ENCODE measurements at regions not wholly inside any gene's neighbourhood (a gene's known extent, or its start where the extent isn't known, plus 50 kb on each side); places are given as distances from the start of the nearest gene placed in this dataset.

- Mint-ChIP-seq H3K4me1 (no peaks in the 10 kb centered on the region), H3K27ac (no peak overlapping the region), H3K4me3 (no peak overlapping the region), H3K27me3 (peaks cover 0 to 35% (median 12%) of the 10 kb centered on the region in 5 donors), H3K9me3 (no peaks in the 10 kb centered on the region), H3K36me3 (no peaks in the 10 kb centered on the region)
- no peaks in the 10 kb centered on the region for H3K36me3 ChIP-seq (ENCODE audit: control insufficient read depth in 2 of 3, insufficient read depth in 3 of 3, low read length in 3 of 3)
- no peaks in the 10 kb centered on the region for H3K4me1 ChIP-seq (ENCODE audit: control insufficient read depth in 2 of 2, insufficient read depth in 2 of 2, low read length in 2 of 2)
- H3K27ac ChIP-seq (ENCODE audit: low read depth, low read length) = no peak overlapping the region
- ATAC-seq = peak; percentile 3
- no peak overlapping the region for H3K4me3 ChIP-seq (ENCODE audit: low read length)
- ChIA-PET POLR2A (no interaction called here), CTCF (no interaction called here)
- DNase-seq = no peak
- H3K9me3 ChIP-seq (ENCODE audit: control insufficient read depth in 2 of 3, low read length in 3 of 3) = no peaks in the 10 kb centered on the region
- H3K27me3 ChIP-seq (ENCODE audit: control insufficient read depth in 2 of 2, insufficient read depth in 2 of 2, low read length in 2 of 2) = no peaks in the 10 kb centered on the region
- intact Hi-C loops (cut with micrococcal nuclease) = no loop called here
Observed at GRCh38 chr4:3864742-3865721, 98.8 kb downstream of the ADRA2C start.

GRCh38 chr4:3865986-3866812 is 100.0 kb downstream of the ADRA2C start:
- DNase-seq (no peak), ATAC-seq (no peak)
- Histone ChIP-seq H3K9me3 (ENCODE audit: control insufficient read depth in 2 of 3, low read length in 3 of 3) (no peaks in the 10 kb centered on the region), H3K27me3 (ENCODE audit: control insufficient read depth in 2 of 2, insufficient read depth in 2 of 2, low read length in 2 of 2) (no peaks in the 10 kb centered on the region), H3K36me3 (ENCODE audit: control insufficient read depth in 2 of 3, insufficient read depth in 3 of 3, low read length in 3 of 3) (no peaks in the 10 kb centered on the region), H3K27ac (ENCODE audit: low read depth, low read length) (no peak overlapping the region), H3K4me3 (ENCODE audit: low read length) (no peak overlapping the region), H3K4me1 (ENCODE audit: control insufficient read depth in 2 of 2, insufficient read depth in 2 of 2, low read length in 2 of 2) (no peaks in the 10 kb centered on the region)
- Mint-ChIP-seq H3K27me3 (peaks cover 11 to 41% (median 19%) of the 10 kb centered on the region in 5 donors), H3K36me3 (peaks cover 0 to 5% (median 0%) of the 10 kb centered on the region in 5 donors), H3K27ac (no peak overlapping the region), H3K4me3 (no peak overlapping the region), H3K9me3 (peaks cover 0 to 2% (median 0%) of the 10 kb centered on the region in 11 donors), H3K4me1 (peaks cover 0 to 10% (median 8%) of the 10 kb centered on the region in 7 donors)
- POLR2A ChIA-PET = no interaction called here
- intact Hi-C loops (cut with micrococcal nuclease) = no loop called here
- CTCF ChIA-PET = no interaction called here

DNA sequence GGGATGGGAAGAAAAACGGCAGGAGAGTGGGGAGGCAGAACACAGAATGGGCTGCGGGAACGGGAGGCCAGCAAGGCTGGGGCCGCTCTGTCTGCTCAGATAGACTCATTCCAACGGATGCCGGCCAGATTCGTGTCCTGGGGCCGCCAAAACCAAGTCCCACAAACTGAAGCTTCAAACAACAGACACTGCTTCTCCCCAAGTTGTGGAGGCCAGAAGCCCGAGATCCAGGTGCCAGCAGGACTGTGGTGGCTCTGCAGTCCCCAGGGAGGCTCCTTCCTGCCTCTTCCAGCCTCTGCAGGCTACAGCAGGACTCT is 100.6 kb downstream of the ADRA2C start:
- no peaks in the 10 kb centered on the region for H3K36me3 ChIP-seq (ENCODE audit: control insufficient read depth in 2 of 3, insufficient read depth in 3 of 3, low read length in 3 of 3)
- Mint-ChIP-seq H3K27me3 (peaks cover 15 to 46% (median 24%) of the 10 kb centered on the region in 5 donors), H3K36me3 (peaks cover 0 to 5% (median 0%) of the 10 kb centered on the region in 5 donors), H3K9me3 (peaks cover 0 to 2% (median 0%) of the 10 kb centered on the region in 11 donors), H3K27ac (no peak overlapping the region), H3K4me1 (peaks cover 0 to 10% (median 8%) of the 10 kb centered on the region in 7 donors), H3K4me3 (no peak overlapping the region)
- no peak overlapping the region for H3K27ac ChIP-seq (ENCODE audit: low read depth, low read length)
- POLR2A ChIA-PET = no interaction called here
- no peak overlapping the region for H3K4me3 ChIP-seq (ENCODE audit: low read length)
- DNase-seq (no peak), ATAC-seq (no peak)
- H3K27me3 ChIP-seq (ENCODE audit: control insufficient read depth in 2 of 2, insufficient read depth in 2 of 2, low read length in 2 of 2) = no peaks in the 10 kb centered on the region
- no peaks in the 10 kb centered on the region for H3K9me3 ChIP-seq (ENCODE audit: control insufficient read depth in 2 of 3, low read length in 3 of 3)
- CTCF ChIA-PET = no interaction called here
- H3K4me1 ChIP-seq (ENCODE audit: control insufficient read depth in 2 of 2, insufficient read depth in 2 of 2, low read length in 2 of 2) = no peaks in the 10 kb centered on the region
- intact Hi-C loops (cut with micrococcal nuclease) = no loop called here

DNA sequence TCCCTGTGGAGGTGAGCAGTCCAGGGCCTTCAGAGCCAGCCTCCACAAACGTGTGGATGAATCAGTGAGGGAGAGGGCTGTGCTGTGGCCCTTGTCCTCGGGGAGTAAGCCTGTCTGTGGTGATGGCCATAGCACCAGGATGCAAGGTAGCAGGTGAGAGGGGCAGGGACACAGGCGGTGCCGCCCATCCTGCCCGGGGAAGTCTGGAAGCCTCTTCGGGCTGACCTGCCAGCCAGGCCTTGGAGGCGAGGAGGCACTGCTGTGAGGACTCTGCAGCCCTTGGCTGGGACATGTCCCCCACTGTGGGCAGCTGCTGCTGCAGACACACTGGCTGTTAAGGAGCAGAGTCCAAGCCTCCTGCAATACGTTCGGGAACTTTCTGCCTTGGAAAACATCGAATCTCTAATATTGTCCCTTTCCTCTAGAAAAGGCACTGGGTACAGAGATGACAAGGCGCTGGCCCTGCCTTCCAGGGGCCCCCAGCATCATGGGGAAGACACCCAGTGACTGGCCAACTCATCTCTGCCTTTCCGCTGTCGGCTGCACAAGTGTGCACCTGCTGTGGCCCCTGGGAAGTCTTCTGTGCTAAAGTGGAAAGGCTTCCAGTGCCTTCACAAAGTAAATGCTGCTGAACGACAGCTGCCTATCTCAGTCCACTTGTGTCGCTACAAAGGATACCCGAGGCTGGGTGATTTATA is 101.4 kb downstream of the ADRA2C start:
- H3K4me3 Mint-ChIP-seq = no peak overlapping the region
- Histone ChIP-seq H3K4me1 (ENCODE audit: control insufficient read depth in 2 of 2, insufficient read depth in 2 of 2, low read length in 2 of 2) (no peaks in the 10 kb centered on the region), H3K4me3 (ENCODE audit: low read length) (no peak overlapping the region), H3K9me3 (ENCODE audit: control insufficient read depth in 2 of 3, low read length in 3 of 3) (no peaks in the 10 kb centered on the region), H3K36me3 (ENCODE audit: control insufficient read depth in 2 of 3, insufficient read depth in 3 of 3, low read length in 3 of 3) (no peaks in the 10 kb centered on the region), H3K27ac (ENCODE audit: low read depth, low read length) (no peak overlapping the region), H3K27me3 (ENCODE audit: control insufficient read depth in 2 of 2, insufficient read depth in 2 of 2, low read length in 2 of 2) (peaks cover 0 to 3% of the 10 kb centered on the region in 2 donors)
- CTCF ChIA-PET = no interaction called here
- H3K27me3 Mint-ChIP-seq = peaks cover 21 to 53% (median 25%) of the 10 kb centered on the region in 5 donors
- peaks cover 0 to 10% (median 8%) of the 10 kb centered on the region in 7 donors for H3K4me1 Mint-ChIP-seq
- POLR2A ChIA-PET = no interaction called here
- intact Hi-C loops (cut with micrococcal nuclease) = no loop called here
- DNase-seq (no peak), ATAC-seq (no peak)
- peaks cover 0 to 5% (median 0%) of the 10 kb centered on the region in 5 donors for H3K36me3 Mint-ChIP-seq
- H3K27ac Mint-ChIP-seq = peak overlapping the region in 1 of 9 donors; percentile 59
- H3K9me3 Mint-ChIP-seq = peaks cover 0 to 2% (median 0%) of the 10 kb centered on the region in 11 donors

DNA sequence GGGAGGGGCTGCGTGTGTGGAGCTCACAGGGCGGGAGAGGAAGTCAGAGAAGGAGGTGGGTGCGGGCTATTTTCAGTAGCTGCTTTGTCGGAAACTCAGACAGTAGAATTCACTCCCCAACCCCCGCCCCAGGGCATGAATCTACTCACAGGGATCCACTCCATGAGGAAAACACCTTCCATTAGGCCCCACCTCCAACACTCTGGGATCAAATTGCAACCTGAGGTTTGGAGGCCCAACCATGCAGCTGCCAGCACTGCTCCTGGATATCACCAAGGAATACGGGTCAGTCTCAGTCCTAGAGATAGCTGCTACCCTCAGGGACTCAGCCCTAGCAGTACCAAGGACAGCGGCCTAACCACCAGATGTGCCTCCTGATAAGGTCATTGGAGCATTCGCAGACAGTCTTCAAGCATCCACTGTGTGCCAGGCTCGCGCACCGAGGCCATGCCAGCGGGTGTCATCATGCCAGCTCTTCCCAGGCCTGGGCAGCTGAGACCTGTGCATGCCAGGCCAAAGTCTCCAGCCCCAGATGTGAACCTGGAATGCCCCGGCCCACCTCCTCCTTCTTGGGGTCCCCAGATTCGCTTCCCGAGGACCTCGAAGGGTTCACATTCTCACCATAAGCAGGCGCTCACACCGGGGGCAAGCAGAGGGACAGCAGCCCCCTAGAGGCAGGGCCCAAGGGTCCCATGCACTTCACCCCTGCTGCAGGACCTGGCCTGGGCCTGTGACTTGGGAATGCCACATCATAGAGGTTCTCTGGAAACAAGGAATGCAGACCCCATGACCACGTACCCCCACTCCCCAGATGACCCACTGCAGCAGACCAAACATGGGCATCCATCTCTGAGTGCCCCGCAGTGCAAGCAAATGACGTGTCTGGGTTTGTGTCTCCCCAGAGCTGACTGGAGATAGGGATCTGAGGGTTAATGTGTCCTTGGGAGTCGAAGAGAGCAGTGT is 102.3 kb downstream of the ADRA2C start:
- Mint-ChIP-seq H3K4me1 (peaks cover 0 to 10% (median 8%) of the 10 kb centered on the region in 7 donors), H3K27me3 (peaks cover 28 to 51% (median 30%) of the 10 kb centered on the region in 5 donors), H3K27ac (peak overlapping the region in 1 of 9 donors; percentile 59), H3K36me3 (peaks cover 0 to 5% (median 0%) of the 10 kb centered on the region in 5 donors), H3K4me3 (no peak overlapping the region), H3K9me3 (peaks cover 0 to 2% (median 0%) of the 10 kb centered on the region in 11 donors)
- peaks cover 0 to 5% of the 10 kb centered on the region in 2 donors for H3K27me3 ChIP-seq (ENCODE audit: control insufficient read depth in 2 of 2, insufficient read depth in 2 of 2, low read length in 2 of 2)
- H3K27ac ChIP-seq (ENCODE audit: low read depth, low read length) = no peak overlapping the region
- ATAC-seq = no peak
- H3K36me3 ChIP-seq (ENCODE audit: control insufficient read depth in 2 of 3, insufficient read depth in 3 of 3, low read length in 3 of 3) = no peaks in the 10 kb centered on the region
- H3K9me3 ChIP-seq (ENCODE audit: control insufficient read depth in 2 of 3, low read length in 3 of 3) = no peaks in the 10 kb centered on the region
- intact Hi-C loops (cut with micrococcal nuclease) = no loop called here
- H3K4me3 ChIP-seq (ENCODE audit: low read length) = no peak overlapping the region
- ChIA-PET CTCF (no interaction called here), POLR2A (no interaction called here)
- H3K4me1 ChIP-seq (ENCODE audit: control insufficient read depth in 2 of 2, insufficient read depth in 2 of 2, low read length in 2 of 2) = no peaks in the 10 kb centered on the region
- no peak for DNase-seq

Data from naive thymus-derived CD4-positive, alpha-beta T cell (primary cell).